ENCODE measurements at regions not wholly inside any gene's neighbourhood (a gene's known extent, or its start where the extent isn't known, plus 50 kb on each side); places are given as distances from the start of the nearest gene placed in this dataset.

DNA sequence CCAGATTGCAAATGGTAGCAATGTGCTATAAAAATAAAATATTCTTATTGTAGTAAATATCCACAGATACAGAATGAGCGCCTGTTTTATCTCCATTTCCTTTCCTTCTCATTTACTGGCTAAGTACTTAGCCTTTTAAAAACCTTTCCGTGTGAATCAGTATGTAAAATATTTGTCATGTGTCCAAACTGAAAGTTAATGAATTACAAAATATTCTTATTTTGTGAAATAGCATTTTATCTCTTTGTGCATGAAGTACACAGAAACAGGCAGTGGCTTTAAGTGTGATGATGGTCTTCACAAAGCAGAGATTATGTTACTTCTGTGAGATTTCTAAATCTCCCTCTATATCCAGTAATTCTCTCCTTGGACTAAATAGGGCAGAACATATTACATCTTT, 56.7 kb upstream of the KIAA1217 start:
- no peak for DNase-seq

- DNase-seq, result no peak
These were observed 55.9 kb upstream of the KIAA1217 start for GRCh38 chr10:24153031-24153430.

DNA sequence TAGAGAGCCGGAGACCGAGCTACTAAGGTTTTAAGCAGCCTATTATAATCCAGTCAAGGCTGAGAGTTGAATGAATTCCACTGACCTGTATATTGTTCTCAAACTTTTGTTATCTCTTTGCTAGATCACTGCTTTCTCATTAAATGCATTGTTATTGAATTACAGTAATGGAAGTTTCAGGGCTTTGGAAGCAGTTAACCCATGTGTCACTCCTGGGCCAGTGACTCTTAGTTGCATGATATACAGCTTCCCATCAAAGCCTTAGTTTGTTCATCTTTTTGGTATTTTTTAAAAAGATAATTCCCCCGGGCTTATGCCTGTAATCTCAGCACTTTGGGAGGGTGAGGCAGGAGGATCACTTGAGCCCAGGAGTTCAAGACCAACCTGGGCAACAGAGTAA, 55.4 kb upstream of the KIAA1217 start:
- no peak for DNase-seq

DNA sequence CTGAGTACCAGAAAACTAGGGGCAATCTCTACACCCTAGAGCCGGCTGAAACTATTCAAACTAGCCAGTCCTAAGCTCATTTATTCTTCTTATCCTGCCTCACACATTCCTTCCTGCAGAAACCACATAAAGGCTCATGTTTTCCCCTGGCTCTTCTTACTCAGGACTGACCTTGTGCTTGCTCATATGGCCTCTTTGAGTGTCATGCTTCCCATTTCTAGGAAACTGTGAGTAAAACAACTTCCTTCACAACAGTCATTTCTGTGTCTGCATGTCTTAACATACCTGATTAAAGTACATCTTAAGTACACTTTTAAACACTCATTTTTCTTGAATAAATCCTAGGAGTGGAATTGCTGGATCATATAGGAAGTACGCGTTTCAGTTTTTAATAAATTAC, 52.3 kb upstream of the KIAA1217 start:
- DNase-seq, result no peak

GRCh38 chr10:24157567-24157966, 51.4 kb upstream of the KIAA1217 start:
- DNase-seq, result no peak
